ENCODE measurements at regions not wholly inside any gene's neighbourhood (a gene's known extent, or its start where the extent isn't known, plus 50 kb on each side); places are given as distances from the start of the nearest gene placed in this dataset.

GRCh38 chr13:78719367-78719766, 60.4 kb upstream of the OBI1 start:
- TF ChIP-seq CTCF (conservative IDR thresholded peaks at IDR 0.05) (no peak), ZFX (IDR thresholded peaks at IDR 0.05) (no peak)
